ENCODE measurements at regions not wholly inside any gene's neighbourhood (a gene's known extent, or its start where the extent isn't known, plus 50 kb on each side); places are given as distances from the start of the nearest gene placed in this dataset.

DNA sequence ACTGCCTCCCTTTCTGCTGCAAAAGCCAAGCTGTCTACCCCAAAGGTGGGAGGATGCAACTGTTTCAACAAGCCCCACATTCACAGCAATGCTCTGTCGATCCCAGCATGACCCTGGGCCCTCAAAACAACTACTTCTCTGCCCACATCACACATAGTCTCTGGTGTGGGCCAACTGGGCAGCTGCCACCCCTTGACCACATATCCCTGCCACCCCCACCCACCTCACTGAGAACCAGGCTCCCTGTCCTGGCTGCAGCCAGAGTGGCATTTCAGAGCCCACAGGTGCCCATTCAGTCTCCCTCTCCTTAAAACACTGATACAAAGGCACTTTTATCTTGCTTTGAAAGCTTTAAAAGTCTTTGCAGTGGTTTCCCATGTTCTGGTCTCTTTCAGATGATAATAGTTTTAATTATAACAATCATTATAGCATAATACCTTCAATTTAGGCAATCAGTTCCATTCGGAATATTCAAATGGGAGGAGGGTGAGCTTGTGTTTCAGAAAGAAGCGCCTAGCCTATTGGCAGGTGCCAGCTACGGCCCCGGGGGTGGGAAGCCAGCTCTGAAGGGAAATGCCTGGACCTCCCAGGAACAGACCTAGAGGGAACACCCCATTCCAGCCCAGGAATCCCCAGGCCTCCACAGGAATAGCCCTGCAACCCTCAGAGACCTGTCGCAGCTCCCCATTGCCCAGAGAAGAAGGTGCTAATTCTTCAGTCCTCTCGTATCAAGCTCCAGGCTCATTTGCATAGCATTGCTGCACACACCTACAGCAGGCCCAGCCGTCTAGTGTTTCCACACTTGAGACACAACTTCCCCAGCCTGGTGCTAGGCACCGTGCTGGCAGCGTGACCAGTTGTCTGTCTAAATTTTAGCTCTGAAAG lies 90.8 kb downstream of the C5orf15 start:
- Histone ChIP-seq H3K4me1 (no peaks in the 10 kb centered on the region), H3K9me3 (no peaks in the 10 kb centered on the region), H3K27ac (no peak overlapping the region), H3K27me3 (no peaks in the 10 kb centered on the region), H3K36me3 (no peaks in the 10 kb centered on the region), H3K4me3 (no peak overlapping the region)
- WGBS (ENCODE audit: insufficient coverage, low coverage, low lambda C conversion rate, missing lambda C conversion rate), result 72% methylated on average over 9 of the region's 10 CpGs
- intact Hi-C loops (cut with DNase I), result no loop called here
- no peak for ATAC-seq
- no peak for DNase-seq
- TF ChIP-seq, protein P1, sequence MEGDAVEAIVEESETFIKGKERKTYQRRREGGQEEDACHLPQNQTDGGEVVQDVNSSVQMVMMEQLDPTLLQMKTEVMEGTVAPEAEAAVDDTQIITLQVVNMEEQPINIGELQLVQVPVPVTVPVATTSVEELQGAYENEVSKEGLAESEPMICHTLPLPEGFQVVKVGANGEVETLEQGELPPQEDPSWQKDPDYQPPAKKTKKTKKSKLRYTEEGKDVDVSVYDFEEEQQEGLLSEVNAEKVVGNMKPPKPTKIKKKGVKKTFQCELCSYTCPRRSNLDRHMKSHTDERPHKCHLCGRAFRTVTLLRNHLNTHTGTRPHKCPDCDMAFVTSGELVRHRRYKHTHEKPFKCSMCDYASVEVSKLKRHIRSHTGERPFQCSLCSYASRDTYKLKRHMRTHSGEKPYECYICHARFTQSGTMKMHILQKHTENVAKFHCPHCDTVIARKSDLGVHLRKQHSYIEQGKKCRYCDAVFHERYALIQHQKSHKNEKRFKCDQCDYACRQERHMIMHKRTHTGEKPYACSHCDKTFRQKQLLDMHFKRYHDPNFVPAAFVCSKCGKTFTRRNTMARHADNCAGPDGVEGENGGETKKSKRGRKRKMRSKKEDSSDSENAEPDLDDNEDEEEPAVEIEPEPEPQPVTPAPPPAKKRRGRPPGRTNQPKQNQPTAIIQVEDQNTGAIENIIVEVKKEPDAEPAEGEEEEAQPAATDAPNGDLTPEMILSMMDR (IDR thresholded peaks at IDR 0.05), result no peak
- TF ChIP-seq POLR2A (IDR thresholded peaks at IDR 0.05), result no peak

DNA sequence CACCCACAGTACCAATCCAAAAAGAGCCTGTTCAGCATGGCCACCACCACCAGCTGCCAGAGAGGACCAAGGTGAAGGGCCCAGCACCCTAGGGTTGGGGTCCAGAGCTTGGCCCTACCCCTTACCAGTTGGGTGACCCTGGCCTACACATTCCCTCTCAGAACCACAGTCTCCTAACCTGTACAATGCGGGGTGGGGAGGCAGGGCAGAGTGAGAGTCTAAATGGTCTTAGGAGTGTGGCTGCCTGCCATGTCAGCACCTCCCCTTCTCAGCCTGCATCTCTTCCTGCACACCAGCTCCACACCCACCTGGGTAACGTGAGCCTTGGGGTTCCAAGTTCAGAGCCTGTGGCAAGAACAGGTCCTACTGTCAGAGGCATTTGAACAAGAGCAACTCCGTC lies 92.2 kb downstream of the C5orf15 start:
- no peak overlapping the region for H3K4me3 ChIP-seq
- ATAC-seq, result no peak
- H3K9me3 ChIP-seq, result no peaks in the 10 kb centered on the region
- no peaks in the 10 kb centered on the region for H3K4me1 ChIP-seq
- no peaks in the 10 kb centered on the region for H3K36me3 ChIP-seq
- no peak for TF ChIP-seq POLR2A (IDR thresholded peaks at IDR 0.05)
- TF ChIP-seq, protein P1 (IDR thresholded peaks at IDR 0.05), result no peak
- DNase-seq, result no peak
- WGBS (ENCODE audit: insufficient coverage, low coverage, low lambda C conversion rate, missing lambda C conversion rate), result 43% methylated on average over 1 of the region's 3 CpGs
- intact Hi-C loops (cut with DNase I), result no loop called here
- no peaks in the 10 kb centered on the region for H3K27me3 ChIP-seq
- no peak overlapping the region for H3K27ac ChIP-seq

DNA sequence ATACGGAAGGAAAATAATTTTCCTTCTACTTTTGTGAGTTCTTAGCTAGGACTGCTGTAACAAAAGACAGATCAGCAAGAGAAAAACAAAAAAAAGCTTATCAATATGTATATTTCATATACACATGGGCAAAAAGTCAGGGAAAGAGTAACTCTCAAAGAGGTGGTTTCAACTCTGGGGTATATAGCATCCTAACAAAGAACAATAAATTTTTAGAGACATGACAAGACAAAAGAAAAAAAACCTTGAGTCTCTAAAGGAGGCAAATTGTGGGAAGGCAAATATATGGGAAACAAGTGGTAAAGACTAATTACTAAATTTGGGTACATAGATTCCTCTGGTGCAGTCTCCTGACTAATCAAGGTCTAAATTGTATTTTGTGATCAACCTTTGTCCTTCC lies 93.2 kb downstream of the C5orf15 start:
- no peak for TF ChIP-seq POLR2A (IDR thresholded peaks at IDR 0.05)
- TF ChIP-seq, protein P1 (IDR thresholded peaks at IDR 0.05), result no peak
- ATAC-seq, result no peak
- no peak for DNase-seq
- no peaks in the 10 kb centered on the region for H3K27me3 ChIP-seq
- no peaks in the 10 kb centered on the region for H3K4me1 ChIP-seq
- intact Hi-C loops (cut with DNase I), result no loop called here
- H3K4me3 ChIP-seq, result no peak overlapping the region
- H3K9me3 ChIP-seq, result no peaks in the 10 kb centered on the region
- H3K36me3 ChIP-seq, result no peaks in the 10 kb centered on the region
- no peak overlapping the region for H3K27ac ChIP-seq
- 95% methylated on average over 1 of the region's 1 CpG for WGBS (ENCODE audit: insufficient coverage, low coverage, low lambda C conversion rate, missing lambda C conversion rate)

DNA sequence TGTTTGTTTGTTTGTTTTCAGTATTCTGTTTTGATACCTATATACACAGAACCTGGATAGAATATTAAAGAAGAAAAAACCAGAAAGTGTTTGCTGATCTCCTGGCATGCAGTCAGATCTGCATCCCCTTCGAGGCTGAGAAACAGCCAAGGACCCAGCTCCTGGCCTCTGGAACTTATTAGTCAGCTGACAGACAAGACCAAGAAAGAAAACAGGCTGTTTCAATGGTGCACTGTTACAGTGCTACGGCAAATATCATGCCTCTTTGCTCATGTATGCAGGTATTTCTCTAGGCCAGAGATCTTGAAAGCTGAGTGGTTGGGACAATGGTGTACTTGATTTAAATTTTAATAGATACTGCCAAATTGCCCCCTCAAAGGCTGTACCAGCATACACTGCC lies 95.0 kb downstream of the C5orf15 start:
- TF ChIP-seq, protein P1 (IDR thresholded peaks at IDR 0.05), result no peak
- no peak for TF ChIP-seq POLR2A (IDR thresholded peaks at IDR 0.05)
- no peak for DNase-seq
- peaks cover 0 to 13% (median 4%) of the 10 kb centered on the region in 4 donors for H3K4me1 ChIP-seq
- no peaks in the 10 kb centered on the region for H3K36me3 ChIP-seq
- no peaks in the 10 kb centered on the region for H3K9me3 ChIP-seq
- H3K27me3 ChIP-seq, result no peaks in the 10 kb centered on the region
- no peak overlapping the region for H3K27ac ChIP-seq
- H3K4me3 ChIP-seq, result no peak overlapping the region
- 47% methylated on average over 2 of the region's 2 CpGs for WGBS (ENCODE audit: insufficient coverage, low coverage, low lambda C conversion rate, missing lambda C conversion rate)
- no peak for ATAC-seq
- intact Hi-C loops (cut with DNase I), result no loop called here

All from right lobe of liver (tissue), 6 donors.